UCSD-AML1 (cell line): ENCODE measurements at regions not wholly inside any gene's neighbourhood (a gene's known extent, or its start where the extent isn't known, plus 50 kb on each side); places are given as distances from the start of the nearest gene placed in this dataset.

Experiments
- DNase-seq: peaks from one replicate; lab custom pipeline; 2025; ENCODE audit not compliant: unreplicated experiment; lab: John Stamatoyannopoulos, UW

DNA sequence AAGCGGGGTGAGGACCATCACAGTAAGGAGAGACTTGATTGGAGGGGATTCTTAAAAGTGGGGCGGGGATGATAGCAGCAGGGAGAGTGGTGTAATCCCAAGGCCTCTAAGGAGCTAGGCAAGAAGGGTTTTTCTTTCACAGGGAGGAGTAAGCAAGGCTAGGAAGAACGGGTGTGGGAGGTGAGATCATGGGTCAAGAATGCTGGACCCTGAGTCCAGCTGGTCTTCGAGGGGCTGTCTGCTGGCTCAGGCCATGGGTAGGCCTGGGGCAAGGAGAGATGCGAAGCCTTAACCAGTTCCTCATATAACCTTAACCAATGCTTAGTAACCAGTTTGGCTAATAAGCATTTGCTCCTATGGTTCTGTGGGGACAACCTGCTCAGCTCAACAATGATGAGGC is 599.1 kb downstream of the NPHP4 start:
- no peak for DNase-seq

- no peak for DNase-seq
Observed at GRCh38 chr1:5391725-5392124, 600.5 kb downstream of the NPHP4 start.

- no peak for DNase-seq
Observed at GRCh38 chr1:5390504-5390903, 601.7 kb downstream of the NPHP4 start.

DNA sequence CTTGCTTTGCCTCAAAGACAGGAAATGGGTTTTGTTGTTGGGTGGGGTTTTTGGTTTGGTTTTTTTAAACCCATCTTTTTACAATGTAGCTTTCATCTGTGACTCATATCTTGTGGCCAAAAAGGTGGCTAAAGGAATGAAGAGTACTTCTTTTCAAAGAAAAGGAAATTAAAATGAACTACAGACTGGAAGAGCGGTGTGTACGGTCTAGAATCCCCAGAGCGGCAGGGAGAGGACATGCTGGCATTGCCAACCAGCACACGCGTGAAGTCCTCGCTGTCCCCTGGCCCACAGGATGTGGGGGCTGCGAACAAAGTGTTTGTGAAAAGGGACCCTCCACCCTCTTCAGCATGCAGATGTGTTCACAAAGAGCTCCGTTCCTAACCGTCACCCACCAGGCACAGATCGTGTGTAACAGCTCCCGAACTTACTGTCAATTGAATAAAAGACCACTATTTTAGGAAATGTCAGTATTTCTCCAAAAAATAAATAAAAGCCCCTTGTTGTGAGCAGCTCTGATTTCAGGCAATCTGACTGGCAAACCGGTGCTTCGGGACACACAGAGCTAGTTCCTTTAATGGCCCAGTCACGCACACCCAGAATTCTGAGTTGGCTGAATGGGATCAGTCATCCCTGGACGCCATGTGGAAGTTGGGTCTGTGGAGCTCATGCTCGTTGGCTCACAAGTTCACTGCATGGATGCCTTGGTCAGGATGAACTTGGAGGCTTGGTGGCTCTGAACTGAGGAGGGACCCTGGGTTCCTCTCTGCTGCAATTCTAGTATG is 602.9 kb downstream of the NPHP4 start:
- DNase-seq: no peak

- DNase-seq: no peak
Observed at GRCh38 chr1:5388622-5389021, 603.6 kb downstream of the NPHP4 start.

DNA sequence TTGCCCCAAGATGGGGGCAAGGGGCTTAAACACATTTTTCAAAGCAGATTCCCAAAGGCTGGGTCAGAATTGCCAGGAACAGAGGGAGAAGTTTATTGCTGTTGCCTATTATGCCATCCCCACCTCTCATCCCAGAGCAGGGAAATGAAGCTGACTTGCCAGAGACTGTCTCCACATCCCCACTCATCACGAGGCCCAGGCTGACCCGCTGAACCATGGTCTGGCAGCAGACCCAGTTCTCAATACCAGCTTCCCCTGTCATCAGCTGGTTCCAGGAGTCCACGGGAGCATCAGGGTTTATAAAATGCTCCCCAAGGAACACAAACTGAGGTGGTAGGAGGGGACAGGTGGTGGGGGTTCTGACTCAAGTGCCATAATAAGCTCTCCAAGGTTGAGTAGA is 605.9 kb downstream of the NPHP4 start:
- DNase-seq: no peak

DNA sequence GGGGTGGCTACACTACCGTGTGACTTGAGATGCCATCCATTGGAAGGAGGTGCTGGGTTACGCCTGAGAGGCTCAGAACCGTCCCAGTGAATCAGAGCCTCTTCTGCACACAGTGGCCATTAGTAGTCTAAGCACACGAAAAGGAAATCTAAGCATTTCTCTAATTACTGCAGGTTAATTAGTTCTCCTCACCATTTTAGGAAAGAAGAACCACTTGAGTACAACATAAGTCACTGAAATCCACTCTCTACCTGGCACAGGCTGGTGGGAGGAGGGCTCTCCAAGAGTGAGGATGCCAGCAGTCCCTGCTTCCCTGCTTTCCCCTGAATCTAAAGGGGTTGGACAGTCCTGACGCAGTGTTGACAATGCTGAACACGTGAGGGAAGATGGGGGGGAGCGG is 606.3 kb downstream of the NPHP4 start:
- DNase-seq: no peak

- DNase-seq: no peak
Observed at GRCh38 chr1:5385096-5385799, 607.0 kb downstream of the NPHP4 start.

DNA sequence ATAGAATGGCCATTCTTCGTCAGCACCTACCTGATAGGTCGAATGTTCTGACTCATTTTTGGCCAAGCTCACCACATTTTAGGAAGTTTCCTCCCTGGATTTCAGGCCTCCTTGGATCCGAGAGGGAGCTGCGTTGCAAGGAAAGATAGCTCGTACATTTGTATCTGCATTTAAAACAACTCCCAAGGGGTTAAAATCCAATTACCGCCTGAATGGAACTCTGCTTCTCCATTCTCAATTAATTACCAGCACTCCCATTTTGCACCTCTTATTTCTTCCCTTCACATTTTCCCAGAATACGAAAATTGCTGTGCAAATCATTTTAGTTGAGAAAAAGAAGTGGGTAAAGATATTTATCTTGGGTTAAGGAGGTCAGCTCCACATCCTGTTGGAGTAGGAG is 610.7 kb downstream of the NPHP4 start:
- no peak for DNase-seq

DNA sequence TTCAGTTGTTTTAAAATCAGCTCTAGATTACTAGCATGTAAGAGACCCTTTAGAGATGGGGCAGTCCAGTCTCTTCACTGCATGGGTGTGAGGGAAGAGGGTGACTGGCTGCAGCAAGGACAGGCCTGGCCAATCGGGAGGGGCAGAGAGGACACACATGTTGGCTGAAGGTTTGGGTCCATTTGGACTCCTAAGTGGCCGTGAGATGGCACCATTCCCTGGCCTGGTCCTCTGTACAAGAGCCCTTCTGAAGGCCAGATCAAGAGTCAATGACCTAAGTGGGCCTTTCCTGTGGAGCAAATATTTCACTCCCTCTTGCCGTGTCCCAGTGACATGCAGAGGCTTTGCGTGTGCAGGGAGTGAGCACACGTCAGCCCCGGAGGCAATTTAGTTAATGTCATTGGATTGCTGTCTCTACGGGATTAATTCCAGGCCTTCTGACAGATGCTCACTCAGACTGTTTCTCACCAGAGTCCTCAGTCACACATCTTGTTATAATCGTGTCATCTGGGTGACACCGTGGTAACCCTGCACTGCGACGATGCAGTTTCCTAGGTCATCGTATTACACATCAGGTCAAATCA is 613.0 kb downstream of the NPHP4 start:
- DNase-seq: no peak

- DNase-seq: no peak
Observed at GRCh38 chr1:5376538-5377247, 615.5 kb downstream of the NPHP4 start.

GRCh38 chr1:5375481-5375880 is 616.7 kb downstream of the NPHP4 start:
- no peak for DNase-seq

DNA sequence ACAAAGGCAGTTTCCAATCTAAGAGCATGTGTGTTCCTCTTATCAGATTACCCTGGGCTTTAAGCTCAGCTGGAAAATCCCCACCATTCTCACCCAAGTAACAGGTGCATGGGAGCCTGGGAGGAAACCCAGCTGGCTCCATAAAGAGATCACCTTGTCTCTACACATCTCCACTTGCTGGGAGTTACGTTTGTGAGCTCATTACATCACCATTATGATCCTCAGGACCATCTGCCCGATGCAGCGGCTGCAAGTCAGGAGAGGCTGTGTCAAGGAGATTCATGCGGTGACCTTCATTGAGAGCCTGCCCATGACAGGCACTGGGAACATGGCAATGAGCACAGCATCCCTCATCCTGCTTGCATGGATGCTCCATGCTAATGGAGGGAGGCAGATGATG is 618.0 kb downstream of the NPHP4 start:
- DNase-seq: no peak

DNA sequence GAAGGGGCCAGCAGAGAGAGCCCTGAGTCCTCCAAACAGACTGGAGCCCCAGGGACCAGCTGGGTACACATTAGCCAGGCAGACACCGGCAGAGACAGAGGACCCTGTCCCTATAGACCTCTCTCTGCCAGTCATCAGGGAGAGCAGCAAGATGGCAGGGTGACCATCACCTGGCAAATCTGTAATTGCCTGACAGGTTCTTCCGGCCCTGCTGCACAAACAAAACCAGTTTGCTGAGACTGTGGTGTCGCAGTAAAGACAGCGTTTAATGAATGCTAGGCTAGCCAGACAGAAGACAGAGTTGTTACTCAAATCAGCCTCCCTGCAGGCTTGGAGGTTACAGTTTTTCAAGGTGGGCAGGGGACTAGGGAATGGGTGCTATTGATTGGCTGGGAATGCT is 618.9 kb downstream of the NPHP4 start:
- no peak for DNase-seq

GRCh38 chr1:5371270-5371669 is 621.0 kb downstream of the NPHP4 start:
- DNase-seq: no peak

- no peak for DNase-seq
Observed at GRCh38 chr1:5370311-5370710, 621.9 kb downstream of the NPHP4 start.

DNA sequence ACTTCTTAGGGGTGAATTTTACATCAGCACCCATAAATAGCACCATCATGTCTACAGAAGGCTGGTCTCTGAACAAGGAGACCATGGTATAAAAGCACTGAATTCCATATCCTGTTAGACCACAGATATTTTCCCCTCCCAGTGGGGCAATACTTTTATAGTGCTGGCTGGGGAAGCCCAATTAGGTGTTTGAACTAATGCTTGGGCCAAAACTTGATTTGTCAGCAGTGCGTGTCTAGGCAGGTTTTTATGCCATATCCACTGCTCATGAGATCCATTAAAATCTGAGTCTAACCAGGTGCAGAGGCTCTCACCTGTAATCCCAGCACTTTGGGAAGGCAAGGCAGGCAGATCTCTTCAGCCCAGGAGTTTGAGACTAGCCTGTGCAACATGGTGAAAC is 623.0 kb downstream of the NPHP4 start:
- DNase-seq: no peak

DNA sequence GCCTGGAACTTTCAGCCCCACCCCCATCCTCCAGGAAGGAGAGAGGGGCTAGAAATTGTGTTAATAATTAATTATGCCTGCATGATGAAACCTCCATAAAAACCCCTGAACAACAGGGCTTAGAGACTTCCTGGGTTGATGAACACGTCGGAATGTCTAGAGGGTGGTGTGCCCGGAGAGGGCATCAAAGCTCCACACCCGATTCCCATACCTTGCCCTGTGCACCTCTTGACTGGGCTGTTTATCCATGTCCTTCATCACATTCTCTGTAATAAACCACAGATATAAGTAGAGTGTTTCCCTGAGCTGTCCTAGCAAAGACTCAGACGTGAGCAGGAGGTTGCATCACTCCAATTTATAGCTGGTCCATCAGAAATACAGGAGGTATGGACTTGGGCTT is 624.0 kb downstream of the NPHP4 start:
- DNase-seq: no peak

DNA sequence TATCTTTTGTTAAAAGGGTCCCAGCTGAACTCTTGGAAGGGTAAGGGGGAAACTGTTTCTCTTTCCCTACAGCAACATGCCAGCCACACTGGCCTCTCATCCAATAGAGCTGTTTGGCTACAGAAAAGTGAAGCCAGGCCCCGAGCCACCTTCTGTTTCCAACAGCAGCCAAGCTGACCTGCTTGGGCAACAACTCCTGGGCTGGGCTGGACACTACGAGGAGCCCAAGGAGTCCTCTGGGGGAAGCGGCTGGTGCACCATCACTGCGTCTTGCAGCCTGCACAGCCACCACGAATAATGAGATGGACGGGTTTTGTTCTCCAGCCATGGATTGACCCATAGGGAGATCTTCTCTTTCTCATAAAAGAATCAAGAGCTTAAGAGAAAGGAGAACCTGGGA is 624.9 kb downstream of the NPHP4 start:
- DNase-seq: no peak

- no peak for DNase-seq
Observed at GRCh38 chr1:5365751-5366150, 626.5 kb downstream of the NPHP4 start.

GRCh38 chr1:5364591-5364990 is 627.6 kb downstream of the NPHP4 start:
- no peak for DNase-seq

- no peak for DNase-seq
Observed at GRCh38 chr1:5354681-5355080, 637.5 kb downstream of the NPHP4 start.
